ENCODE measurements at regions not wholly inside any gene's neighbourhood (a gene's known extent, or its start where the extent isn't known, plus 50 kb on each side); places are given as distances from the start of the nearest gene placed in this dataset.

- TF ChIP-seq CTCF (IDR thresholded peaks at IDR 0.05) (no peak), EP300 (IDR thresholded peaks at IDR 0.05) (no peak)
Measured at GRCh38 chr20:24157213-24157612, 168.6 kb upstream of the GGTLC1 start.

Measured in tibial nerve (tissue), 4 donors.